GM10266 (cell line): ENCODE measurements at regions not wholly inside any gene's neighbourhood (a gene's known extent, or its start where the extent isn't known, plus 50 kb on each side); places are given as distances from the start of the nearest gene placed in this dataset.

Experiments
- DNase-seq: peaks from one replicate; pipeline ENCODE4 v3.0.0; 2012; ENCODE audit errors: extremely low spot score
- TF ChIP-seq, protein P1 (sequence below): IDR thresholded peaks from 2 replicates; pipeline ENCODE4 v1.5.1; 2012; ENCODE audit warnings: mild to moderate bottlenecking, low read depth; ENCODE audit not compliant: control insufficient read depth, insufficient read depth; ENCODE audit errors: missing control alignments

DNA sequence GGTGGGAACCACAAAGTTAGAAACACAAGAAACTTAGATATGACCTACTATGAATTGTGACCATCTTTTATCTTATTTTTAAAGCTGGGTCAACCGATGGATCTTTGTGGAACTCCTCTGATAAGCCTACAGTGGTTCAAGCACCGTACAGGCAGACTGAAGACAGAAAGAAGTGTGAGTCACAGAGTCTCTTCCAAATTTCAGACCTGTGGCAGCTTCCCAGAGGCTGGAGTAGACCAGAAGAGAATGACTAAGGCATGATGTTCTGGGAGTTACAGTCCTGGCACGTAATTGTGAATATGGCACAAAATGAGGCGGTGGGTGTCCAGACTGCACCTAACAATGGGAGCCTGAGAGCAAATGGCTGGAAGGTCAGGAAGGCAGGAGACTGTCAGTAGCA lies 70.0 kb downstream of the LMO4 start:
- no peak for DNase-seq
- TF ChIP-seq, protein P1, sequence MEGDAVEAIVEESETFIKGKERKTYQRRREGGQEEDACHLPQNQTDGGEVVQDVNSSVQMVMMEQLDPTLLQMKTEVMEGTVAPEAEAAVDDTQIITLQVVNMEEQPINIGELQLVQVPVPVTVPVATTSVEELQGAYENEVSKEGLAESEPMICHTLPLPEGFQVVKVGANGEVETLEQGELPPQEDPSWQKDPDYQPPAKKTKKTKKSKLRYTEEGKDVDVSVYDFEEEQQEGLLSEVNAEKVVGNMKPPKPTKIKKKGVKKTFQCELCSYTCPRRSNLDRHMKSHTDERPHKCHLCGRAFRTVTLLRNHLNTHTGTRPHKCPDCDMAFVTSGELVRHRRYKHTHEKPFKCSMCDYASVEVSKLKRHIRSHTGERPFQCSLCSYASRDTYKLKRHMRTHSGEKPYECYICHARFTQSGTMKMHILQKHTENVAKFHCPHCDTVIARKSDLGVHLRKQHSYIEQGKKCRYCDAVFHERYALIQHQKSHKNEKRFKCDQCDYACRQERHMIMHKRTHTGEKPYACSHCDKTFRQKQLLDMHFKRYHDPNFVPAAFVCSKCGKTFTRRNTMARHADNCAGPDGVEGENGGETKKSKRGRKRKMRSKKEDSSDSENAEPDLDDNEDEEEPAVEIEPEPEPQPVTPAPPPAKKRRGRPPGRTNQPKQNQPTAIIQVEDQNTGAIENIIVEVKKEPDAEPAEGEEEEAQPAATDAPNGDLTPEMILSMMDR = no peak

DNA sequence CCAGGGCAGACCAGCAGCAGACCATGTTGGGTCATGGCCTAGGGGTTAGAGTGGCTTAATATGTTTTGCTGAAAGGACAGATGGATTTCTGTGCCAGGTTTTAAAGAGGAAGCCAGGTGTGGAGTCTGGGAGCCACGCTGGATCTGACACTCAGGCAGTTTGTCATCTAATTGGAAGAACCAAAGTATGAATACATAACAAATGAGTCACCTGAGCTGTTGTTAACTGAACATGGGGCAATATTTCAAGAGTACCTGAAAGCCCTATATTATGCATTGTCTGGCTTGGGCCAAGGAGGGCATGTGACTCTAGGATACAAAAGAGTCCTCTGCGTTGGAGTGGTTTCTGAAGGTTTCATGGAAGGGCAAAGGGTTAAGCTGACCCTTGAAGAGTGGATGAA lies 70.6 kb downstream of the LMO4 start:
- no peak for DNase-seq
- TF ChIP-seq, protein P1 = no peak

DNA sequence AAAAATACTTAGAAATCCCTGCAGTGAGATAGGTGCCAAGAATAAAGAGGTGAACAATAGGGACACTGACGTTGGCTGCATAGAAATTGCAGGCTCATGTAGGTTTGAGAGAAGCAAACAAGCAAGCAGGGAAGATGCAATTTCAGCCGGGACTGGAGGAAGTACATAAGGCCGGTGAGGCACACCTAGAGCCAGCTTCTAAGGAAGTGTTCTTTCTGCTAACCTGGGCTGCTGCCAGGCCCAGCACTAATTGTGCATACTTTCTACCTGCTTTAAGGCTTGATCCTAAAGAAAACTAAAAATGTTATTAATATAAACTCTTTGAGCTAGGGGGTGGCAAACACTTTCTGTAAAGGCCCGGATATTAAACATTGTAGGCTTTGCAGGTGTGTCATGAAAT lies 71.0 kb downstream of the LMO4 start:
- no peak for DNase-seq
- TF ChIP-seq, protein P1 = no peak

DNA sequence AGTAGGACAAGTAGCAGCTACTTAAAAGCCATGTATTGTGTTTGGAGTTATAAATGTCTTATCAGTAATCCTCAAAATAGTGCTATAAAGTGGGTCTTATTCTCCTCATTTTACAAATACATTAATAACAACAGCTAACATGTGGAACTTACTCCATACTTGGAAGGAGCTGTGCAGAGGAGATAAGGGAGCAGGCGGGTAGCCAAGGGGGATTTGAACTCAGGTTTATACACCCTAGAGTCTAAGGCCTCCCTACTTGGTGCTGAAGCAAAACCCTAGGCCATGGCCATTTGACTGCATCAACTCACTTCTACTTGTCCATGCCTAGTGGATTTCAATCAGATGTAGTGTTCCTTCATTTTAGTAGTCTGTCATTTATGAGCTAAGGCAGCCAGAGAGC lies 72.1 kb downstream of the LMO4 start:
- TF ChIP-seq, protein P1 = no peak
- DNase-seq = no peak

DNA sequence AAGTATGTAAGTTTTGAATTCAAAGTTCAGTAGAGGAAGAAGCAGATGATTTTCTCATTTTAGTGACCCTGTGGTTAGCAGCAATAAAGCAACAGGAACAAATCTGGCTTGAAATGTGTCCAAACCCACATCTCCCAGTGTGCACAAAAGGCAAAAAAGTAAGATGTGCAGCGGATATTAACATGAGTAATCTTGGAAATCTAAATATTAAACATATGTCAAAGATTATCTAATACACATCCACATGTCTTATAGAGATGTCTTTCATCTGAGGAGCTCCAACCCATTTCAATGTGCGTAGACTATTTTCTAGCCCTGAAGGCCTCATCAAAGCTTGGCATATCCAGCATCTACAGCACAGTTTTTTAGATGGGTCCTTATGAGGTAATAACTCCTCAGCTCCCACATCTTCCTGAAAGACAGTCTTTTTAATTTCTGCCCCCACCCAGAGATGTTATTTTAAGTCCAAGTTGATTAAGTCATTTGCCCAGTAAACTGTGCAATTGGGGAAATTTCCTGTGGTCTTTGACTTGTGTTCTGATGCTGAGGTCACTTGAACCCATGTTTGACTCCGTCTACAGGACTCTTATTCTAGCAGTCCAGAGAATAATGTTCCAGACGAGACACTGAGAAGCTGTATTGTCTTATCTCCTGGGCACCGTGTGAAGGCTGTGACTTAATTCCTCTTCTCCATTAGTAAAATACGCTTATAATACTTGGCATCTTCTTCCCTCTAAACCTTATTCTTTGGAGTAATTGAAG lies 73.7 kb downstream of the LMO4 start:
- DNase-seq = no peak
- TF ChIP-seq, protein P1 = no peak

DNA sequence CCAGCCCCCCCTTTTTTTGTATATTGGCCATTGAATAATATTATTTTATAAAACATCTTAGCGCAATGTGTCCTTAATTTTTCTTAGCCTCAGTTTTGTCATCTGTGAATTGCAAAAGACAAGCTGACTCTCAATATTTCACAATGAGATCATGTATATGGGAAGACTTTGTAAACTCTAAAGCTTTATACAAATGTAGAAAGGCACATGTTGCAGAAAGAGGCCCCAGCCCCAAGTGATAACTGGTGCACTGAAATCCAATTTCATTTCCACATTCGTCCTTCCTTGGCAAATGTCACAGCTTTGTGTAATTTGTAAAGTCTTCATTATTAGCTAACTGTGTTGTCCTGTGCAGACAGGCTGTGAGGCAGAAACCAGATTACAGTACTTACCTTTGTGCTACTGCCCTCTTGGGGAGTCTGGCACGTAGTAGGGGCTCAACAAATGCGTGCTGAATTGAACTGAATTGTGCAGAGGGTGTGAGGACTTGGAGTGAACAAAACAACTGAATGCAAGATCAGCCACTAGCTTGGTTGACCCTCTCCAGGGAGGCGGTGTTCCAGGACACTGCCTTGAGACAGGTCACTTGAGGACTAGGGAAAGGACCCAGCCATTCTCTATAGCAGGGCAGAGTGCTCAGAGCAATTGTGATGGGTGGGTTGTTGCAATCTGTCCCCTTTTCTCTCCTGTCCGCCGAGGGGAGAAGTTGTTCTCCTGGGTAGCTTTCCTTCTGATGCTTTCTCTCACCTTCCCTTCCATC lies 74.6 kb downstream of the LMO4 start:
- TF ChIP-seq, protein P1 = no peak
- no peak for DNase-seq

DNA sequence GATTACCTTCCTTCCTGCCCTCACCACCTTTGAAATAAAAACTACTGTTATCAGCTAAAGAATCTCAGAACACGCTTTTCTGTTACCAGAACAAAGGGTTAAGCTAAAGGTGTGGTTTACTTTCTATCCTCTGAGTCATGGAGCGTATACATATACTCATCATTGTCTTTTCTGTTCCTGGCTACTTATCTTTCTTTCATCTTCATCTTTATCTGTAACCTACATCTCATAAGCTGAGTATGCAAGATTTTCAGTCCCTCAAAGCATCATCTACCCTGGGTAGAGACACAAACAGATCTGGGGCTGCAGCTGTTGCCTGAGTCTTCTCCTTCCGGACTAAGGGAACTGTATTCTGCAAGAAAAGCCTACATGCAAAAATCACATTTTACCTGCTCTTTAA lies 75.6 kb downstream of the LMO4 start:
- no peak for DNase-seq
- TF ChIP-seq, protein P1 = no peak
